PC-3 (cell line): ENCODE measurements at regions not wholly inside any gene's neighbourhood (a gene's known extent, or its start where the extent isn't known, plus 50 kb on each side); places are given as distances from the start of the nearest gene placed in this dataset.

Source experiments
- CTCF ChIP-seq: fragments of 300-600 bp; sonication (generic); conservative IDR thresholded peaks from 2 replicates; pipeline ENCODE4 v1.5.1; 2017; ENCODE audit warnings: antibody characterized with exemption, low read depth, mild to moderate bottlenecking, low read length
- EZH2 ChIP-seq: fragments of 300-600 bp; sonication (generic); IDR thresholded peaks from one replicate; pipeline ENCODE4 v1.6.1; 2017; ENCODE audit warnings: antibody characterized with exemption, mild to moderate bottlenecking, low read length; ENCODE audit not compliant: unreplicated experiment

- no peak for TF ChIP-seq CTCF
- TF ChIP-seq EZH2 = no peak
These were observed 173.3 kb upstream of the PIEZO2 start for GRCh38 chr18:11322716-11323115.
